Activated naive CD4-positive, alpha-beta T cell (primary cell): ENCODE measurements at regions not wholly inside any gene's neighbourhood (a gene's known extent, or its start where the extent isn't known, plus 50 kb on each side); places are given as distances from the start of the nearest gene placed in this dataset.

Source experiments
- DNase-seq, 4 experiments: peaks; one replicate each; lab custom pipeline; 2025; lab: John Stamatoyannopoulos, UW

DNA sequence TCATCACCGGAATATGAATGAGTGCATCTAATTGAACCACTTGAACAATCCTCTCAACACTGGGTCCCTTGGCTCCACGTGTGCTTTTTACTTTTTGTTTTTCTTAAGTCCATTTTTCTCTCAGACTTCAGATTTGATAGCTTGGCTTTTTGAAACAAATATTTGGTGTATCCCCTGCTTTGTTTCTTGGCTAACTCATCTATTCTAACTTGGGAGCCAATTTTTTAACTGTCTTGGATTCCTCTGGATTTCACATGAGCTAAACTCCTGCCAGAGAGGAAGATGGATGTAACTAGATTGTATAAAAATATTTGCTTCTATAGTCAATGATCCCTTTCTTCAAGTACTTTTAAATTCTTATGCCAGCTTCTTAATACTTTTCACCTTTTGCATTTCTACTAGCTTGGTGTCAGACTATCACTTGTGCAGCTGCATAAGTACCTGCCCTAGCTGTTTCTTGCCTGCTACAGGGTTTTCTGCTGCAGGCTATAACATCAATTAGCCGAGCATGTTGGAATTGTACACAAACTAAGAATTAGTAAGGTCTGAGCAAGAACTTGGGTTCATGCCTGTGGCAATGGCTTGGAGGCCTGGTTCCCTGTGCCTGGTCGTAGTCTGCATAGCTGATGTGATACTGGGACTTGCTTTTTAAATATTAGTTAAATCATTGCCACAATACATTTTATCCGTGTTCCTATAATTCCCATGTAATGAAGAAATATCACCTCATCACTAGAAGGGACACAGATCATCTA lies 281.5 kb downstream of the EN1 start:
- no peak for DNase-seq

- no peak for DNase-seq
Measured at GRCh38 chr2:118565301-118565700, 282.1 kb downstream of the EN1 start.

GRCh38 chr2:118562144-118562543 lies 285.3 kb downstream of the EN1 start:
- DNase-seq, result no peak

DNA sequence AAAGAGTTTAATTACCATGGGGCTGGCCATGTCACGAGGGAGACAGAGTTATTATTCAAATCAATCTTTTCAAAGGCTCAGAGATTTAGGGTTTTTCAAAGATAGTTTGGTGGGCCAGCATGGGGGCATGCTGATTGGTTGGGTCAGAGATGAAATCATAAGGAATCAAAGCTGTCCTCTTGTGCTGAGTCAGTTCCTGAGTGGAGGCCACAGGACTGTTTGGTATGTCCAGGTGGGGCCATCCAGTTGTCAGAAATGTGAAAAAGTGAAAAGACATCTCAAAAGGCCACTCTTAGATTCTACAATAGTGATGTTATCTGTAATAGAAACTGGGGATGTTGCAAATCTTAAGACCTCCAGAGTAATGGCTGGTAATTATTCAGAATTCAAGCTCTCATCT lies 288.6 kb downstream of the EN1 start:
- no peak for DNase-seq

DNA sequence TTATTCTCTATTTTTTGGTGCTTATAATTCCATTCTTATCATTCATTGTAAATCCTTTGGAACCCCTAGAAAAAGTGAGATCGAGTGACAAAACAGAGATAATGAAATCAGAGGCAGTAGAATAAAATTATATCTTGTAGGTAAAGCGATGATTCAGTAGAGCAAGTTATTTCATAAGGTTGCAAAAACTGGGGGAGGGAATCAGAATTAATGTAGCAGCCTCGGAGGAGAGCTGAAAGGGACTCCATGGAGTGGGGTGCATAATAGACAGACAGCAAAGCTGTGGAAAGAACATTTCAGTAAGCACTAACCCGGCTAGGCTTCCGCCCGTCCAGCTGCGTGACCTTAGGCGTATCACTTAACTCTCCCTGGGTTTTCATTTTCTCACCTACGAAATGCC lies 289.7 kb downstream of the EN1 start:
- DNase-seq, result no peak

- no peak for DNase-seq
Measured at GRCh38 chr2:118557016-118557415, 290.4 kb downstream of the EN1 start.

- no peak for DNase-seq
Measured at GRCh38 chr2:118554616-118555015, 292.8 kb downstream of the EN1 start.

DNA sequence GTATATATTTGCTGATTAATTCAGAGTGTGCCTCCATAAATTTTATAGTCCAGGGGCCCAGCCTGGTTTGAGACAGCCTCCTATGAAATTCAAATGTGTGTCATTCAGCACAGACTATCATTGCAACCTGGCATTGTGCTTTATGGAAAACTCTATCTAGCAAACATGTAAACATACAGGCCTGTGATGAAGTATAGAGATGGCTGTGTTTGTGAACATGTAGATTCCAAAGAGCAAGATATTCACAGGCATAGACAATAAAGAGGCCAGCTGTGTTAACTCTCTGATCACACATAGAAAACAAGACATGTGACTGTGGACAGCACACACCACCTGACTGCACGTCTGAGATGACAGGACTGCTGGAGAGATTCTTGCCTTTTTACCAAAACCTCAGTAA lies 297.9 kb downstream of the EN1 start:
- no peak for DNase-seq

- DNase-seq, result no peak
Measured at GRCh38 chr2:118548880-118549488, 298.5 kb downstream of the EN1 start.

DNA sequence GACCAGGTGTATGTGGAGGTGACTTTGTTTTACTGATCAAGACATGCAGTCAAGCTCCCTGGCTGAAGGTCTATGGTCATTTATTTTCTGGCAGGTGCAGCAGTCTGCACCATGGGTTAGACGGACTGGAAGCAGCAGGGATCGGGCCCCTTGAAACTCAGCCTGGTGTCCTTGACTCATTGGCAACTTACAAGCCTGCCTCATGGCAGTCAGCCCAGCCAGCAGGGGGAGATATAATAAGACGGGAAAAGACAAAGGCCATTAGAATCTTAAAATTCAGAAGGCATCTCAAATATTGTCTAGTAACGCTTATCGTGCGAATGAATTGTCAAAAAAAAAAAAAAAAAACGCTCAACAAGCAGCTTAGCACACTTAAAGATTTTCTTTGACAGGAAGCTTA lies 308.2 kb downstream of the EN1 start:
- DNase-seq, result no peak

DNA sequence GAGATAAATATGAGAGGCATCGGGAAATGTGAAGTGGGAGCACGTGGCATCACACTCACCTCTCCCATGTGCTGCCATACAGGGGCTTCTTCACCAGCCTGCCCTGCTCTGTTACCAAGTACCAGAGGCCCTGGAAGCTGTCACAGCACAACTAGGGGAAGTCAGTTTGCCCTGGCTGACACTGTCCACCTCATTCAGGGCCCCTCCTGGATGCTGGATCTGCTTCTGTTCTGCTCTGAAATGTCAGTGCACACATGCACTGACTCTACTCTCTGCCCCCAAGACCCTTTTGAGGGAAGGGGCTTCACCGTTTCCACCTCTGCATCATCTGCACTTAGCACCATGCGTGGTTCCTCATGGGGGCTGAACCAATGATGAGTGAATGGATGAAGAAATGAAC lies 311.1 kb downstream of the EN1 start:
- DNase-seq, result no peak

- DNase-seq, result no peak
Measured at GRCh38 chr2:118535818-118536212, 311.6 kb downstream of the EN1 start.

- no peak for DNase-seq
Measured at GRCh38 chr2:118535171-118535817, 312.2 kb downstream of the EN1 start.

GRCh38 chr2:118530976-118531375 lies 316.5 kb downstream of the EN1 start:
- no peak for DNase-seq

GRCh38 chr2:118529908-118530599 lies 317.4 kb downstream of the EN1 start:
- DNase-seq, result no peak

DNA sequence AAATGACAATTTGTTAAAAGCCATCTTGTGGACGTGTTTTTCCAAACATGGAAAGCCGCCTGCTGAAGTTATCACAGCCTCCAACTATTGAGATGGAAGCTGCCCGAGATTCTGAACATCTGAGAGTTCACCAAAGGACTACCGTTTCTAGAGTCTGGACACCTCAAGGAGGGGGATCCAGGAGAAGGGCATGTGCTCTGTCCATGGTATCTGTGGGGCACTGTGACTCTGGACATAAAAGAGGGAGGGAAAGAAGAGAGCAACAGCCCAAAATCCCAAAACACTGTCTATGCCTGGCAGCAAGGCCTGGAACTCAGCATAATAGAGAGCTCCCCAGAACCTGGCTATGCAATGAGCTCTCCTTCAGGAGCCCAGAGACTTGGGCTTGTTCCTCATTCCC lies 319.9 kb downstream of the EN1 start:
- no peak for DNase-seq

GRCh38 chr2:118525346-118525745 lies 322.1 kb downstream of the EN1 start:
- no peak for DNase-seq

- DNase-seq, result no peak
Measured at GRCh38 chr2:118524911-118525310, 322.5 kb downstream of the EN1 start.

DNA sequence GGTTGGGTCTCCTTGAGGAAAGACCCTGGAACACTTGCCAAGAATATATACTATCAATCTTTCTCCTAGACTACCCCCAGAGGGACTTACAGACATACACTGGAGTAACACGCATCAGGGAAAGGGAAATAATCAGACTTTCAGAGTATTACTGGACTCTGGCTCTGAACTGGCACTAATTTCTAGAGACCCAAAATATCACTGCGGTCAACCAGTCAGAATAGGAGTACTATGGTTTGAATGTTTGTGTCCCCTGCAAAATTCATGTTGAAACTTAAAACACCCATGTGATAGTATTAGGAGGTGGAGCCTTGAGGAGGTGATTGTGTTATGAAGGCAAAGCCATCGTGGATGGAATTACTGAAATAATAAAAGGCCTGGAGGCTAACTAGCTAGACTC lies 323.7 kb downstream of the EN1 start:
- no peak for DNase-seq

GRCh38 chr2:118521960-118522359 lies 325.5 kb downstream of the EN1 start:
- DNase-seq, result no peak

DNA sequence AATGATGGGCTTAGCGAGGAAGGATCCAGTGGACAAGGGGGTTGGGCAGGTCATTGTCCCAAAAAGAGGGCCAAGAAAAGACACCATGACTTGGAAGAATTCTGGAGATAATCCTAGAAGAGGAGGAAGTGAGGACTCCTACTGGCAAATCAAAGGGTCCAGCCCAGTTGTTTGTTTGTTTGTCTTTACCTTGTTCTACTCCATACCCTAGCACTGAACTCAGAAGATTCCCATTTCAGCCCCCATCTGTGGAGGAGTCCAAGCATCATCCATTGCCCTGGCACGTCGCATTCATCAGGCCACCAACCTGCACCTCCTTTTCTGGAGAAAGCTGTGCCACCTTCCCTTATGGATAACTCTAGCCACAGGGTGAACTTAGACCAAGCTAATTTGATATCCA lies 326.2 kb downstream of the EN1 start:
- DNase-seq, result no peak

DNA sequence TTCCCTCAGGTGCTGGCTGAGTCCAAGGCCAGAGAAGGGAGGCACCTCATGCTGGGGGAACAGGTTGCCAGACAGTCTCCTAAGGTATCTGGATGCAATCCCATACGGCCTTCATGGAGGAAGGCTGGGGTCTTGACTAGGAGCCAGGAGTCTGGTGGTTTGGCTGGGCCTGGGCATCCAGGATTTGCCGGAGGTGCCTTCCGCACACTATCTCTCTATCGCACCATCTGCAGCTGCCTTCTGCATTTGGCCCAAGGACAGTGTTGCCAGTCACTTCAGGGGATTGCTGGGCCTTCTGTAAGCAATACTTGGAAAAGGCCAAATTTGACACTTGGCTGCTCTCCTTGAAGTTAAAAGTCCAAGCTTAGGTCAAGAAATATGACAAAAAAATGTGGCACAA lies 327.2 kb downstream of the EN1 start:
- no peak for DNase-seq

- no peak for DNase-seq
Measured at GRCh38 chr2:118519511-118519910, 327.9 kb downstream of the EN1 start.
